Nephron (organoid): ENCODE measurements at regions not wholly inside any gene's neighbourhood (a gene's known extent, or its start where the extent isn't known, plus 50 kb on each side); places are given as distances from the start of the nearest gene placed in this dataset.
"Not testable (repeated sequence)": the region's sequence is repeated elsewhere in the genome, so short reads cannot be mapped to it uniquely, and the experiment has no call there.

Experiments used
- H3K27ac Mint-ChIP-seq, 3 experiments: 2 replicates each; pipeline ENCODE4 v1.8.0; 2020; ENCODE audit warnings: mixed read lengths in 3 of 3, mild to moderate bottlenecking in 2 of 3, moderate library complexity in 1 of 3
- H3K27me3 Mint-ChIP-seq: 2 replicates; pipeline ENCODE4 v1.8.0; 2021; ENCODE audit warnings: low read depth, mild to moderate bottlenecking, moderate library complexity, mixed read lengths
- H3K36me3 Mint-ChIP-seq: 2 replicates; pipeline ENCODE4 v1.8.0; 2020; ENCODE audit warnings: low read depth, mixed read lengths
- H3K4me1 Mint-ChIP-seq: 2 replicates; pipeline ENCODE4 v1.8.0; 2020; ENCODE audit warnings: mixed read lengths
- H3K4me3 Mint-ChIP-seq, 3 experiments: 2 replicates each; pipeline ENCODE4 v1.8.0; 2020; ENCODE audit warnings: mild to moderate bottlenecking in 3 of 3, mixed read lengths in 3 of 3, moderate library complexity in 2 of 3
- H3K9me3 Mint-ChIP-seq: 2 replicates; pipeline ENCODE4 v1.8.0; 2020; ENCODE audit warnings: mixed read lengths
- CTCF ChIP-seq, 3 experiments: fragments of 200-600 bp; sonication (generic); IDR thresholded peaks; one replicate each; pipeline ENCODE4 v1.5.0; 2021; ENCODE audit warnings: antibody characterized with exemption in 3 of 3; ENCODE audit not compliant: unreplicated experiment in 3 of 3

GRCh38 chr14:106235356-106236159, 709.2 kb downstream of the TMEM121 start:
- peaks cover 54% of the 10 kb centered on the region for H3K9me3 Mint-ChIP-seq
- H3K36me3 Mint-ChIP-seq: no peaks in the 10 kb centered on the region

GRCh38 chr14:106248321-106249192, 722.2 kb downstream of the TMEM121 start:
- no peak overlapping the region for H3K27ac Mint-ChIP-seq
- no peaks in the 10 kb centered on the region for H3K4me1 Mint-ChIP-seq
- H3K27me3 Mint-ChIP-seq: no peaks in the 10 kb centered on the region
- peaks cover 65% of the 10 kb centered on the region for H3K9me3 Mint-ChIP-seq
- no peaks in the 10 kb centered on the region for H3K36me3 Mint-ChIP-seq
- TF ChIP-seq CTCF (IDR thresholded peaks at IDR 0.05; ENCODE audit: unreplicated experiment in 3 of 3): no peak
- H3K4me3 Mint-ChIP-seq: no peak overlapping the region

More at GRCh38 chr14:106235356-106236159, 709.2 kb downstream of the TMEM121 start:
- Mint-ChIP-seq H3K4me1 (no peaks in the 10 kb centered on the region), H3K4me3 (no peak overlapping the region), H3K27me3 (no peaks in the 10 kb centered on the region), H3K27ac (no peak overlapping the region)
- TF ChIP-seq CTCF (IDR thresholded peaks at IDR 0.05; ENCODE audit: unreplicated experiment in 3 of 3): no peak

GRCh38 chr14:106253995-106254394, 727.6 kb downstream of the TMEM121 start:
- not testable (repeated sequence) for H3K27ac Mint-ChIP-seq, H3K27me3 Mint-ChIP-seq, H3K4me3 Mint-ChIP-seq, H3K36me3 Mint-ChIP-seq, H3K4me1 Mint-ChIP-seq
- peaks cover 46% of the 10 kb centered on the region for H3K9me3 Mint-ChIP-seq

- not testable (repeated sequence) for H3K4me3 Mint-ChIP-seq, H3K27ac Mint-ChIP-seq, H3K4me1 Mint-ChIP-seq, H3K27me3 Mint-ChIP-seq, H3K36me3 Mint-ChIP-seq
- H3K9me3 Mint-ChIP-seq: peaks cover 44% of the 10 kb centered on the region
These were observed 731.2 kb downstream of the TMEM121 start for GRCh38 chr14:106257569-106257994.

GRCh38 chr14:106268013-106268727, 741.8 kb downstream of the TMEM121 start:
- Mint-ChIP-seq H3K4me1 (no peaks in the 10 kb centered on the region), H3K4me3 (no peak overlapping the region), H3K27ac (no peak overlapping the region), H3K27me3 (no peaks in the 10 kb centered on the region), H3K36me3 (peaks cover 4% of the 10 kb centered on the region), H3K9me3 (peaks cover 57% of the 10 kb centered on the region)
- TF ChIP-seq CTCF (IDR thresholded peaks at IDR 0.05; ENCODE audit: unreplicated experiment in 3 of 3): no peak

- no peak overlapping the region for H3K27ac Mint-ChIP-seq
- H3K36me3 Mint-ChIP-seq: peaks cover 7% of the 10 kb centered on the region
- H3K27me3 Mint-ChIP-seq: no peaks in the 10 kb centered on the region
- peaks cover 56% of the 10 kb centered on the region for H3K9me3 Mint-ChIP-seq
- no peak for TF ChIP-seq CTCF (IDR thresholded peaks at IDR 0.05; ENCODE audit: unreplicated experiment in 3 of 3)
- H3K4me3 Mint-ChIP-seq: no peak overlapping the region
- H3K4me1 Mint-ChIP-seq: no peaks in the 10 kb centered on the region
These were observed 742.6 kb downstream of the TMEM121 start for GRCh38 chr14:106269029-106269428.
